ENCODE measurements at regions not wholly inside any gene's neighbourhood (a gene's known extent, or its start where the extent isn't known, plus 50 kb on each side); places are given as distances from the start of the nearest gene placed in this dataset.
A peak's percentile ranks its signal among the peaks of the same experiment; 100 is the strongest.
"Not testable (repeated sequence)": the region's sequence is repeated elsewhere in the genome, so short reads cannot be mapped to it uniquely, and the experiment has no call there.

GRCh38 chr12:67890726-67891258, 98.5 kb upstream of the IFNG-AS1 start:
- Histone ChIP-seq H3K27me3 (no peaks in the 10 kb centered on the region), H3K4me1 (no peaks in the 10 kb centered on the region), H3K36me3 (no peaks in the 10 kb centered on the region), H3K27ac (no peak overlapping the region), H3K4me3 (no peak overlapping the region), H3K9me3 (no peaks in the 10 kb centered on the region)
- no peak for DNase-seq (ENCODE audit: low spot score in 2 of 2)
- intact Hi-C loops (cut with DNase I) = no loop called here
- no peak for TF ChIP-seq CTCF (IDR thresholded peaks at IDR 0.05)

- intact Hi-C loops (cut with DNase I) = no loop called here
- Histone ChIP-seq H3K27ac (no peak overlapping the region), H3K4me1 (no peaks in the 10 kb centered on the region), H3K4me3 (no peak overlapping the region), H3K36me3 (no peaks in the 10 kb centered on the region), H3K27me3 (no peaks in the 10 kb centered on the region), H3K9me3 (no peaks in the 10 kb centered on the region)
- no peak for DNase-seq (ENCODE audit: low spot score in 2 of 2)
- TF ChIP-seq CTCF (IDR thresholded peaks at IDR 0.05) = no peak
Observed at GRCh38 chr12:67891596-67891995, 97.7 kb upstream of the IFNG-AS1 start.

- no peak for DNase-seq (ENCODE audit: low spot score in 2 of 2)
- Histone ChIP-seq H3K36me3 (no peaks in the 10 kb centered on the region), H3K9me3 (no peaks in the 10 kb centered on the region), H3K4me3 (no peak overlapping the region), H3K4me1 (no peaks in the 10 kb centered on the region), H3K27ac (peak overlapping the region in 1 of 2 donors; percentile 17), H3K27me3 (no peaks in the 10 kb centered on the region)
- intact Hi-C loops (cut with DNase I) = no loop called here
- no peak for TF ChIP-seq CTCF (IDR thresholded peaks at IDR 0.05)
Observed at GRCh38 chr12:67892259-67893021, 96.8 kb upstream of the IFNG-AS1 start.

GRCh38 chr12:67893022-67893580, 96.1 kb upstream of the IFNG-AS1 start:
- TF ChIP-seq CTCF (IDR thresholded peaks at IDR 0.05) = no peak
- H3K4me3 ChIP-seq = no peak overlapping the region
- intact Hi-C loops (cut with DNase I) = no loop called here
- H3K27me3 ChIP-seq = no peaks in the 10 kb centered on the region
- peak overlapping the region in 1 of 2 donors; percentile 17 for H3K27ac ChIP-seq
- H3K9me3 ChIP-seq = no peaks in the 10 kb centered on the region
- no peak for DNase-seq (ENCODE audit: low spot score in 2 of 2)
- no peaks in the 10 kb centered on the region for H3K36me3 ChIP-seq
- no peaks in the 10 kb centered on the region for H3K4me1 ChIP-seq

- intact Hi-C loops (cut with DNase I); H3K4me1 ChIP-seq; H3K27me3 ChIP-seq; H3K36me3 ChIP-seq; DNase-seq (ENCODE audit: low spot score in 2 of 2); H3K27ac ChIP-seq; H3K4me3 ChIP-seq; H3K9me3 ChIP-seq: not testable (repeated sequence)
Observed at GRCh38 chr12:67900418-67900817, 88.8 kb upstream of the IFNG-AS1 start.

GRCh38 chr12:67909091-67909531, 80.1 kb upstream of the IFNG-AS1 start:
- Histone ChIP-seq H3K4me1 (peaks cover 0 to 7% of the 10 kb centered on the region in 2 donors), H3K9me3 (no peaks in the 10 kb centered on the region), H3K36me3 (no peaks in the 10 kb centered on the region), H3K27ac (no peak overlapping the region), H3K4me3 (no peak overlapping the region), H3K27me3 (no peaks in the 10 kb centered on the region)
- intact Hi-C loops (cut with DNase I) = no loop called here
- TF ChIP-seq CTCF (IDR thresholded peaks at IDR 0.05) = no peak
- DNase-seq (ENCODE audit: low spot score in 2 of 2) = no peak
